B cell (primary cell): ENCODE measurements at regions not wholly inside any gene's neighbourhood (a gene's known extent, or its start where the extent isn't known, plus 50 kb on each side); places are given as distances from the start of the nearest gene placed in this dataset.

Experiments used
- CTCF ChIP-seq: fragments of 200-600 bp; IDR thresholded peaks from one replicate; pipeline ENCODE4 v1.8.0; 2022; ENCODE audit warnings: antibody characterized with exemption, mild to moderate bottlenecking
- EZH2 ChIP-seq: IDR thresholded peaks from 2 replicates; pipeline ENCODE4 v1.6.1; 2012; ENCODE audit warnings: borderline replicate concordance, low read depth, mild to moderate bottlenecking, moderate library complexity, low read length; ENCODE audit not compliant: insufficient read depth, poor library complexity, severe bottlenecking

- TF ChIP-seq CTCF (no peak), EZH2 (no peak)
These were observed 789.2 kb upstream of the FBXO33 start for GRCh38 chr14:40221428-40221827.
